GM21786 (cell line): ENCODE measurements at regions not wholly inside any gene's neighbourhood (a gene's known extent, or its start where the extent isn't known, plus 50 kb on each side); places are given as distances from the start of the nearest gene placed in this dataset.
A peak's percentile ranks its signal among the peaks of the same experiment; 100 is the strongest.
"Not testable (repeated sequence)": the region's sequence is repeated elsewhere in the genome, so short reads cannot be mapped to it uniquely, and the experiment has no call there.

Experiments used
- ATAC-seq: cut with Tn5 transposase; IDR thresholded peaks from one replicate; pipeline ENCODE4 v1.9.1; 2021; ENCODE audit not compliant: unreplicated experiment

DNA sequence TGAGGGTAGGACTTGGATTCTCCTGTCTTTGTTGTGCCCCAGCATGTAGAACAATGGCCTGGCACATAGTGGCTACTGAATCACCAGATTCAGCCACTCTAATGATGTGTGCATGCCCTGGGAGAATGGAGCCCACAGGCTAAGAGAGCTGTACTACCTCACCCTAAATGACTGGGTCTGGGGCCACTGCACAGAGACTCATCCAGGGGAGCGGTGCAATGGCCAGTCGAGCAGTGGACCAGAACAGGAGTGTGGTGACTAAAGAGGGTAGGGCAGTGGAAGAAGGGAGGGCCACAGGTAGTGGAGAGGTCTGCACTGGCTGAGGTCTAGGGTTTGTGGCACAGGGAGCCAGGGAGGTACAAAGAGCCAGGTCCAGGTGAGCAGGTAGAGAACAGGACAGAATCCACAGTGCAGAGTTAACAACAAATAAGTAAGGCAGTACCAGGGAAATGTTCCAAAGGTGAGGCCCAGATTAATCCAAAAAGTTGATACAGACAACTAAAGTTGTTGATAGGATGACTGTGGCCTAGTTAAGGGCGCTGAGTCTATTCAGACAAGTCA lies 142.7 kb upstream of the ATP11B start:
- ATAC-seq: no peak

DNA sequence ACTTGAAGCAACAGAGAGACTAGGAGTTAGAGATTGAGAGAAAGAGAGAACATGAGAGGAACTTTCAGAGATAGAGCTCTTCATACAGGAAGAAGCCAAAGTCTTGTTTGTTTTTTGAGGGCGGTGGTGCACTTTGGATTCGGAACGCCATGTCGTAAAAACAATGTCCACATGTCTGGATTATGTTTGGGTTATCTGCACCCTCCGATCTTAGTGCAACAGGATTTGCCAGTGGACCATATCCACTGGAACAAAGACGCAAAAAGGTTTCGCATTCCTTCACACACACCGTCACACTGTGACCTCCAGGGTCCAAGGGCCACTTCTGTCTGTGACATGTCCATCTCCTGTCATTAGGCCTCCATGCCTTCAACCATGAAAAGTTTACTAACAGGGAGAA lies 141.8 kb upstream of the ATP11B start:
- no peak for ATAC-seq

DNA sequence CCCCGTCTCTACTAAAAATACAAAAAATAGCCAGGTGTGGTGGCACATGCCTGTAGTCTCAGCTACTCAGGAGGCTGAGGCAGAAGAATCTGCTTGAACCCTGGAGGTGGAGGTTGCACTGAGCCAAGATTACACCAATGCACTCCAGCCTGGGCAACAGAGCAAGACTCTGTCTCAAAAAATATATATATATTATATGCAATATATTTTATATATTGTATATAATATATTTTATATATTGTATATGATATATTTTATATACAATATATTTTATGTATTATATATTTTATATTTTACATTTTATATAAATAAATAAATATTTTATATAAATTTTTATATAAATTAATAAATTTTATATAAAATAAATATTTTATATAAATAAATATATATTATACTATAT lies 140.2 kb upstream of the ATP11B start:
- ATAC-seq: not testable (repeated sequence)

DNA sequence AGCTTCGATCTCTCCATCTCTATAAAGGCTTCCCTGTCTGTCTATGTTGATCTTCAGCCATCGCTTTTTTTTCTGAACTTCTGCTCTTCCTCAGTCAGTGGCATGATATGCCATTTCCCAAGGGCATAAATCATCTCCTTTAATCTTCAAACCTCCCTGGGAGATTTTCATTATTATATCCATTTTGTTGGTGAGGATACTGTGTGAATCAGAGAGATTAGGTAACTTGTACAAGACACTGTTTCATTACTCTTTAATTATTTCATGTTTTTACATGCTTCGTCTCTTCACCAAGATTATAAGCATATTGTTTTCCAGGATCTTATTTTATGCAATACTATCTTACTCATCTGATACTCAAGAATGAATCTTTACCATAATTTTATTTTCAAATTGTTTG lies 124.8 kb upstream of the ATP11B start:
- no peak for ATAC-seq

DNA sequence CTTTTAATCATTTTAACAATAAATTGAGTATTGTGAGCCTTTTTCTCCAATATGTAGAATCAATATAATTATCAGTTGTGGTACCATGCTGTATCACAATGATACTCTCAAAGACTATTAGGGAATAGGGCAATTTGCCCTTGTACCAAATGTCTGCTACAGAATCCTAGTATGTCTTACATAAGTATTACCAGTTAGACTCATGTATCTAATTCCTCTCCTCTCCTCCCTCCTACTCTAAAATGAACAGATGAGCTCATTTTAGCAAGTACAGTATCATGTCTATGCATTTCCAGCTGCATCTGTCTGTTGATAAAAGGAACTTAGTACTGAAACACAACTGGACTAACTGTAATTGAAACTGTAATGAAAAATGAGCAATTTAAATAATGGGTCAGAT lies 124.3 kb upstream of the ATP11B start:
- no peak for ATAC-seq

DNA sequence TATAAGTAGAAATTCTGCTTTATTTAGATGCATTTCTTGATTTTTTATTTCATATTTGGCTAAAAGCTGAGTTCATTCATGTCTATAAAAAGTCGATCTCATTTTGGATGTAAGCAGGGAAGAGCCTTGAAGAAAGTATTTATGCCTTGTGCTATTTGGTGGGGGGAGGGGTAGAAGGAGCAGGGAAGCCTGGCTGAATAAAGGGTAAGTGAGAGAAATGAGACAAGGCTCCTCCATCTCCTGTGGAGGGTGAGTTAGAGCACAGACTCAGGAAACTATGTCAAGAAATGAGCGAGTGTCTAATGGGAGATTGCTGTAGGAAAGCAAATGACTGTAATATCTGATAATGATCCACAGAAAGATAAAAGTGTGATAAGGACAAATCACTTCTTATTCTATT lies 121.8 kb upstream of the ATP11B start:
- no peak for ATAC-seq

DNA sequence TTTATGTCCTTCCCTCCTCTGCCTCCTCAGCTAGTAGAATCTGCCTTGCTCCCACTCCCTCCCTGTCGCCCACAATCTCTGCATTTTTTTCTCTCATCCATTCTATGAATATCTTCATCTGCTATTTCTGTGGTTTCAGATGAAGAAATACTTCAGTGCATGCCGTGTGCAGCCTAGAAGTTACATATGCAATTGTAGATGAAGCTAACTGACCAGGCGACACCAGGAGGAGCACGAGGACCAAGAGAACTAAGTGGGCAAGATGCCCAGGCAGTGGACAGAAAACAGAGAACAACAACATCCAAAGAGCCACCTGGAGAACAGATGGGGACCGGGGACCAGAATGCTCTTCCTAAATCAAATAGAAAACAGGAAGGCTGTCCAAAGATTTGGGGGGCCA lies 121.4 kb upstream of the ATP11B start:
- ATAC-seq: no peak

DNA sequence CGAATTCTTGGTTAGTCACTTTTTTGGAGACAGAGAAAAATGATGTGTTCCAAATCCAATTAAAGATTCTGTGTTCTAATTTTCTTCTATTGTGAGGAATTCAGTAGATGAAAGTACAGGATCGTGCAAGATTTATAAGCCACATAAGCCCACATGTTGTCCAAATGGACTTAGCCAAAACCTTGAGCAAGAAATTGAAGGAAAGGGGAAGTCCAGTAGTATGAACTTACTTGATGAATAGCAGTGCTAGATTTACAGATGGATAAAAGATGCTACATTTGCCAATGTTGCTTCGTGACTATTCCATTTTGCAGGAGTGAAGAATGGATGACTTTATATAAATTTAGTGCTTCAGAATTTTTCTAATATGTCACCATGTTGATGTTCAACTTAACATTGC lies 120.0 kb upstream of the ATP11B start:
- no peak for ATAC-seq

DNA sequence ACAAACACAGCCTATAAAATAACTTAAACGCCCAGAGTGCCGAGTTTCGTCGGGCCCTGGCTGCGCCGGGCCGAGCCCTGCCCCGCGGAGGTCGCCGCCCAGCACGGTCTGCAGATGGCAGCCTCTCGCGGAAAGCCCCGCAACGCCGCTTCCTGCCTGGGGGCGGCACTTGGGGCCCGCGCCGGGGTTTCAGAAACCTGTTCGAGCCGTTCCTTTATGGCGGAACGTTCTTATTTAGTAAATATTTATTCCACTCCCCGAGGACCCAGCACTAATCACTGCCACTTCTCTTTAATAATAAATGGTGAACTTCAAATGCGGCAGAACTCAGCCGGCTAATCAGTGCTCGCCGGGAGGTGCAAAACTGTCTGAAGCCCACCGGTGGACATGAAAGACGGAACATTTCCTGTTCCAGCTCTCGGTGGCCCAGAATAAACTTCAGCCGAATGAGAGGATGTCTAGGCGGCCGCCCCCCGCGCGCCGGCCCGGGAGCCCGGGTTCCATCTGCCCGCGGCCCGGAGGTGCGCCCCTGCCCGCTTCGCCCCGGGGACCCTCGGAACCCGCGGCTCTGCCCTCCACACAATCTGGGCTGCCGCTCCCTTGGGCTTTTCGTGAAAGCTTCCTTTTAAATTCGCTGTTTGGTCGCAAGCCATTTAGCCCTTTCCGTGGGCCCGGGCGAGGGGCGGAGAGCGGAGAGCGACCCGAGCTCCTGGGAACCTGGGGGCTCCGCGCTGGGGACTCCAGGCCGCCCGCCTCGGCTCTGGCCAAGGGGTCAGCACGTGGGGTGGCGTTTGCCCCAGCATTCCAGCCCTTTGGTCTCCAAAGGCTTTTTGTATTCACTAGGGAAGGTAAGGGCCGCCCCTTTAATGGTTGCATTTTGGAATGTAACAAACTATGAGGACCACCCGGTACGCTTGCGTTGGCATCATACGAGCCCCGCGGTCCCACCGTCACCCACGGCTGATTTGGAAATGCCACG lies 110.8 kb upstream of the ATP11B start:
- peak; percentile 86 for ATAC-seq

DNA sequence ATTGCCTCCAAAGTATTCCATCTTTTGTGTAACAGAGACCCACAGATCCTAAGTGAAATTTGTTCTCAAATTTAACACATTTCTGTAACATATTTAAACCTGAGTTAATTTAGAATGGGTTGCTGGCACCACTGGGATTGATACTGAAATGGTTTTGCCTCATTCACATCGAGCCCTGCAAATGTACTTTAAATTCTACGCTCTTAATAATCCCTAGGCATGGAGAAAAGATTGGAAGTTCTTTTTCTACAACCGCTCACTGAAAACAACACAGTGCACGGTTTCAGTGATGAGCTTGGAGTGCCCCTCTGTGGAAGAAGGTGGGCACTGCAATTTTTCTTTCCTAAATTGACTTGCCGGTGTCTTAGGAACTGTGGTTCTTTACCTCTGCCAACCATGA lies 109.9 kb upstream of the ATP11B start:
- peak; percentile 74 for ATAC-seq

DNA sequence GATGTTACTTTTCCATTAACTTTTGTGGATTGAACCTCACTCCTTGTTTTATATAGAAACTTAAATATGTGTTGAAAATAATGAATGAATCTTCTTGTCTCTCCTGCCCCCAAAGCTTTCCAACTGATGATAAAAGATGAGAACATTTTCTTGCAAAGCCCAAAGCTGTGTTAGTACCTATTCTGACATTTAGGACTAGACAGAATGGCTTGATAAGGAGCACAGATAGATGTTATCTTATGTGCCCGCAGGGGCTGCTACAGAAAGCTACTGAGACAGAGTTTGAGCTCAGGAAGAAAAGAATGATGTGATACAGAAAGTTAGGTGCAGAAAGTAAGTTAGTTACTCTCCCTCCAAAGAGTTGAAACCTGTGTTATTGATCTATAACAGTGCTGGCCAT lies 109.4 kb upstream of the ATP11B start:
- peak; percentile 3 for ATAC-seq

DNA sequence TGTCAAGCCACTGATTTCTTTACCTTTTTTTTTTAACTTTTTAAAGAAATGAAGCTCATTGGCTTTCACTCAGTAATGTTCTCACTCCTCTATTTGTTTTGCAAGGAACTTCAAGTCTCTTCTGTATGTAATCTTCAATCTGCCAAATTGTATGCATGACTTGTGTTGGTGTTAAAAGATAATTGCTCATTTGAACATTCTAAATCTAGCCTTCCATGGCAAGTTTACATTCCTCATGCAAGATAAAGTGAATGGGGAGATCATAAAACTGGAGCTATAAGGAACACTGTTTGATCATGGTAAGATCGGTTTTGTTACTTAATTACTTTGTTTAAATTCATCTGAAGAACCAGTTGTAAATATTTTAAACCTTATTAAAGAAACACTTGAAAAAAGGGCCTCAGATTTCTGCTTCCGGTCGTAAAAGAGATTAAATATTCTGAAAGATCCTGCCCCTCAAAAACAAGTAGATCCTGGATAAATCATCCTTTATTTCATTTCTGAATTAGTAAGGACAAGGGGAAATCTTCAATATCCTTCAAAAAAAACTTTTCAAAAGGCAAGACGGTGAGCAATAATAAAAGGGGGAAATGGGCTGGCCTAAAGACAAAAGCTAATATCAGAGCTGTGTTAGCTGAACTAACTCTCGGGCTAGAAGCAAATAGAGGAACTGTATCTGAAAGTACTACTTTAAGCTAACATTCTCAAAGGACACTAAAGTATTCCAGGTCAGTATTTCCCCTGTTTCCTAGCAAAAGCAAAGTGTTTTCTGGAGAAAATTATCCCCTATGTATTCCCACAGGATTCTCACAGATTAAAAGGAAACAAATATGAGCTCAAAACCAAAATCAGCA lies 107.0 kb upstream of the ATP11B start:
- ATAC-seq: no peak

DNA sequence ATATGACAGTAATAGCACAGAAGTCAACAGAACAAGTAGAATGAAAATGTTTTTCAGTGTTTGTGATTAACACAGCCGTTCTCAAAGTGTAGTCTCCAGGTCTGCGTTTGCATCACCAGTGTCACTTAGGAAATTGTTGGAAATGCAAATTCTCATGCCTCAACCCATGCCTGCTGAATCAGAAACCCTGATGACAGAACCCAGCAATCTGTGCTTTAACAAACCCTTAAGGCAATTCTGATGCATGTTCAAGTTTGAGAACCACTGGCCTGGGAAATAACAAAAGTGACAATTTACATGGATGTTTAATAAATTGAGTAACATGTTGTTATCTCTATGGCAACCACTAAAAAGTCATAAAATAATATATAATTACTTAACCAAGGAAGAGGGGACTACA lies 103.1 kb upstream of the ATP11B start:
- ATAC-seq: no peak

DNA sequence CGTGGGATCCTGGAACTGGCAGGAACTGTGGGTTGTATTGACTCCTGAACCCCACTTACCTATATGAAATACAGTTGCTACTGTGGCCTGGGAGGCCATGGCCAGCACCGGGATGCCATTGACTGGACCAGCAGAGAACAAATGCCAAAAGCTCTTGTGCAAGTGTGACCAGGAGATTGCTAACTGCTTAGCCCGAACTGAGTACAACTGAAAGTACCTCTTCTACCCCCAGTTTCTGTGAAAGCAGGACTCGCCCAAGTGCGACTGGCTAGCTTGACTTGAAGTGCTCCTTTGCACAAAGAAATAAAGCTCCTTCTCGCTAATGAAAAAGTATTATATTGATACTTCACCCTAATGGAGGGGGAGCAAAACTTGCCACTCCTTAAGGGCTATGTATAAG lies 101.3 kb upstream of the ATP11B start:
- ATAC-seq: peak; percentile 87

DNA sequence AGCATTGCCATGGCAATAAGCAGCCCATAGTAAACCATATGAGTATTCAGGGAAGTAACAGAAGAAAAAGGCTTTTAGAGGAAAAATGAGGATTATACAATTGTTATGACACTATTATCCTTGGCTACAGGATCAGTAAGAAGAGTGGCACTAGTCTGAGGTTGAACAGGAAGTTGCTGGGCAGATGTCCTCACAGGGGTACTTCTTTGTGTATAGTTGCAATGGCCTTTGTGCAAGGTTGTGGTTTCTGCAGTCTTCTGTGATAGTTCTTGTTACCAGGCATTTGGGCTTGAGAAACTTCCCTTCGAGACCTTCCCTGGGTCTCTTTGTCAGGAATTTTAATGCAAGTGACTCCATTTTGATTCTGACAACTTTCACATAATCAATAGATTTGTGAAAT lies 100.6 kb upstream of the ATP11B start:
- peak; percentile 42 for ATAC-seq

DNA sequence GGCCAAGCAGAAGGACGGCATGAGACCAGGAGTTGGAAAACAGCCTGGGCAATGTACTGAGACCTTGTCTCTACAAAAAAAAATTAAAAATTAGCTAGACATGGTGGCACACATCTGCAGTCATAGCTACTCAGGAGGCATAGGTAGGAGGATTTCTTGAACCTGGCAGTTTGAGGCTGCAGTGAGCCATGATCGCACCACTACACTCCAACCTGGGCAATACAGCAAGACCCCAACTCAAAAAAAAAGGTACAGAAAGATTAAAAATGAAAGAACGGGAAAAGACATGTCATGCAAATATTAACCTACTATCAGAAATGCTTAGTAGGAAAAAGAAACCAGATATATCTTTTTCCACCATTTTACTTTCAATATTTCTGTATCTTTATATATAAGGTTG lies 99.6 kb upstream of the ATP11B start:
- no peak for ATAC-seq

DNA sequence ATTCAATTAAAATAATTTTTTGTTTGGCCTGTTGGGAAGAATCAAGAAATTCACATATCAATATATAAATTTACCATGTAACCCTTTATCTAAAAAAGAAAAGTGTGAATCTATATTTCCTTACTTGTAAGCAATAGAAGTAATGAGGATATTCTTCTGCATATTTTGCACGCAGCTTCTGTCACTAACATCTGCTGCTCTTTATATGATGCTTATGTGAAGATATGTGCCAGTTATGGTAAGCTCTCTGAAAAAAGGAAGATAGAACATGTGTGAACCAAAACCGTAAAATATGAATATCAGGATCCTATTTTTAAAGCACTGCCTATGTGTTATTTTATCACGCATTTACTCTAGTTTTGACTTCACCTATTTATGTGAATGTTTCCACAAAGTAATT lies 96.4 kb upstream of the ATP11B start:
- ATAC-seq: no peak

DNA sequence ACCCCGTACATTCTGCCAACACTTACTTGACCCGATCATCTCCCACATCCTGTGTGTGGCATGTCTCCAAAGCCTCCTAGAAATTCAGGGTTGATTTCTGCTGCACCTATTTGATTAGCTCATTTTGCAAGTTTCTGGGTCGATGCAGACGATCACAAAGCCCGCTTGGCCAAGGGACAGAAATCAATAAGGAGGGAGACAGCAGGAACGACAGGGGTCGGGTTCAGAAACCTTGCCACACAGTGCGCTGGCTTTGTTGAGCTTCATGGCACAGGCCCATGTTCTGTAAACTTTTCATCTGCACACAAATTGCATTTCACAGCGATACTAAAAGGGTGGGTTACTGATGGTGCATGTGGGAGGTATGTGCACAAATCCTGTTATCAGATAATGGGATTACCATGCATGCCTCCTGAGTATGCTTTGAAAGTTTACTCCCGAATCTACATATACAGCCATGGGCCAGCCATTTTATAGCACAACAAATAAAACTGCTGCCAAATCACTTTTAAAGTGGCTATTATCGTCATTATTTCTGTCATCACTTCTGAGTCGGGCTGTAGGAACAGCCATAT lies 95.9 kb upstream of the ATP11B start:
- no peak for ATAC-seq

DNA sequence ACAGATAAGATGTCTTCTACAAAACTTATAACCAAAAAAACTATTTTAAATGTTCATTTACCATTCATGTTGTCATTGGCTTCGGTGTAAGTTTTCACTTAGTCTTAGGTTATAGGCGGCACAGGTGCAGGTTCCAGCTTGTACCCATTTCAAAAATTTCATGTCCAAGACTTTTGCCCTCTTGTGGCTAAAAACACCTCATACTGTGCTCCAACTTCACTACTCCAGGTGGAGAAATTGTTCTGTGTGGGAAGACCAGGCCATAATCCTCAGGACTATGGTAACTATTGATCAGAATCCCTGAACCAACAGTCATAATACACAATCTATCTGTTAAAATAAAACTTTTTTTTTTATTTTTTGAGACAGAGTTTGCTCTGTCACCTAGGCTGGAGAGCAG lies 95.2 kb upstream of the ATP11B start:
- no peak for ATAC-seq

DNA sequence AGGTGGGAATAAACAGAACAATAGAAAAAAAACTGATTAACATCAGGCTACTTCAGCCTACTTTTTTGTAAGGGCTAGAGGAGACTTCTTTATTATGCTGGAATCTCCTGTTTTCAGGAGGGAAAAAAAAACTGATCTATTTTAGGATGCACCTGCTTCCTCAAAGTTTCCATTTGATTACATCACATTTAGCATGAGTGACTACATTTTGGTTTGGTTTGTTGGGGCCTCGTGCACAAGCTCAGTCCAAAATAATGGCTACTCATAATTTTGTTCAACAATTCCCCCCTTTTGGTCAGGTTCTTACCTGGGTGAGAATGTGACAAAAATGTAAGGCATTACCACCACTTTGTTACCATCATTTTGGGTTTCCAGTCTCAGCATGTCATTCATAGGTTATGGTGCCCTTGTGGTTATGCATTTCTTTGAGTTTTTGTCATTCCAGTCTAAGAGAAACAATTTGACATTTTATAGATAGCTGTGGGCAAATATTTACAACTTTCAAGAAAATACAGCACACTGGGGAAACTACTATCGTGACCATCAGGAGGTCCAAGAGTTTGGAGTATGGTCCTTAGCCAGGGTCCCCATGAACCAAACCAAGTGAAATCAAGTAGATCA lies 93.6 kb upstream of the ATP11B start:
- ATAC-seq: no peak

DNA sequence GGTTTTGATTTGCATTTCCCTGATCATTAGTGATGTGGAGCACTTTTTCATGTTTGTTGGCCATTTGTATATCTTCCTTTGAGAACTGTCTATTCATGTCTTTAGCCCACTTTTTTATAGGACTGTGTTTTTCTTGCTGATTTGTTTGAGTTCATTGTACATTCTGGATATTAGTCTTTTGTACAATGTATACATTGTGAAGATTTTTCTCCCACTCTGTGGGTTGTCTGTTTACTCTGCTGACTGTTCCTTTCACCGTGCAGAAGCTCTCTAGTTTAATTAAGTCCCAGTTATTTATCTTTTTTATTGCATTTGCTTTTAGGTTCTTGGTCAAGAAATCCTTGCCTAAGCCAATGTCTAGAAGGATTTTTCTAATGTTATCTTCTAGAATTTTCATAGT lies 91.1 kb upstream of the ATP11B start:
- no peak for ATAC-seq
